Peyer's patch (tissue), 4 donors: ENCODE measurements at regions not wholly inside any gene's neighbourhood (a gene's known extent, or its start where the extent isn't known, plus 50 kb on each side); places are given as distances from the start of the nearest gene placed in this dataset.
A peak's percentile ranks its signal among the peaks of the same experiment; 100 is the strongest.

ENCODE experiments used
- DNase-seq, 3 donors: peaks; one replicate each; pipeline ENCODE4 v3.0.0-alpha.2; 2017 to 2019
- H3K27ac ChIP-seq, 4 donors: fragments of 200-600 bp; sonication (generic); one replicate each; pipeline ENCODE4 v1.5.1; 2016 to 2019
- H3K27me3 ChIP-seq, 2 donors: fragments of 200-600 bp; sonication (generic); one replicate each; pipeline ENCODE4 v1.5.1; 2019
- H3K36me3 ChIP-seq, 3 donors: fragments of 200-600 bp; sonication (generic); one replicate each; pipeline ENCODE4 v1.5.1; 2016 to 2019
- H3K4me1 ChIP-seq, 4 donors: fragments of 200-600 bp; sonication (generic); one replicate each; pipeline ENCODE4 v1.5.1; 2016 to 2019
- H3K4me3 ChIP-seq, 4 donors: fragments of 200-600 bp; sonication (generic); 1 replicate in 3 of 4; 2 replicates in 1 of 4; pipeline ENCODE4 v1.5.1; 2016 to 2019; ENCODE audit warnings: mild to moderate bottlenecking in 1 of 4
- H3K9me3 ChIP-seq, 4 donors: fragments of 200-600 bp; sonication (generic); one replicate each; pipeline ENCODE4 v1.5.1; 2016 to 2019; ENCODE audit warnings: mild to moderate bottlenecking in 1 of 4
- CTCF ChIP-seq, 6 experiments: fragments of 450-650 bp in 4 of 6; fragments of 200-600 bp in 2 of 6; sonication (generic) in 1 of 6; IDR thresholded peaks; one replicate each; pipeline ENCODE4 v1.5.1; 2017 to 2019; ENCODE audit warnings: antibody characterized with exemption in 6 of 6, mild to moderate bottlenecking in 3 of 6, moderate library complexity in 1 of 6
- POLR2A ChIP-seq, 2 donors: fragments of 450-650 bp; IDR thresholded peaks; one replicate each; pipeline ENCODE4 v1.5.1; 2017; ENCODE audit warnings: antibody characterized with exemption in 2 of 2, mild to moderate bottlenecking in 2 of 2, moderate library complexity in 2 of 2

GRCh38 chr15:88394553-88395145 lies 72.5 kb downstream of the MRPL46 start:
- no peak overlapping the region for H3K4me3 ChIP-seq
- no peak for TF ChIP-seq CTCF (IDR thresholded peaks at IDR 0.05)
- no peak for TF ChIP-seq POLR2A (IDR thresholded peaks at IDR 0.05)
- no peaks in the 10 kb centered on the region for H3K27me3 ChIP-seq
- H3K4me1 ChIP-seq, result no peaks in the 10 kb centered on the region
- DNase-seq, result no peak
- H3K27ac ChIP-seq, result peak overlapping the region in 1 of 4 donors; percentile 7
- H3K36me3 ChIP-seq, result no peaks in the 10 kb centered on the region
- no peaks in the 10 kb centered on the region for H3K9me3 ChIP-seq

GRCh38 chr15:88393719-88394519 lies 73.3 kb downstream of the MRPL46 start:
- TF ChIP-seq POLR2A (IDR thresholded peaks at IDR 0.05) (no peak), CTCF (IDR thresholded peaks at IDR 0.05) (no peak)
- Histone ChIP-seq H3K27me3 (no peaks in the 10 kb centered on the region), H3K27ac (no peak overlapping the region), H3K4me1 (no peaks in the 10 kb centered on the region), H3K36me3 (no peaks in the 10 kb centered on the region), H3K4me3 (no peak overlapping the region), H3K9me3 (no peaks in the 10 kb centered on the region)
- DNase-seq, result no peak

DNA sequence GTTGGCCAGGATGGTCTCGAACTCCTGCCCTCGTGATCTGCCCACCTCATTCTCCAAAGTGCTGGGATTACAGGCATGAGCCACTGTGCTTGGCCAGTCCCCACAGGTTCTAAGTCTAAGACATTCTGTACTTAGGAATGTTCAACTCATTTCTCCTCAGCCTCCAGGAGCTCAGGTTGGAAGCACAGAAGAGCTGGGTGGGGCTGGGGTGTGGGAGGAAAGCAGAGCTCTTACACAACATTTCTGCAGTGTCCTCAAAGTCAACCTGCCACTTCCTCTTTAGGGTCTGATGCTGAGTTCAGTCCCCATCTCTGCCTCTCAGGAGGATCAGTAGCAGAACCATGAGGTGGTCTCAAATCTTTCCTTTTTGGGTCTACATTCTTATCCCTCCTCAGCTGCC lies 75.5 kb downstream of the MRPL46 start:
- no peak for TF ChIP-seq POLR2A (IDR thresholded peaks at IDR 0.05)
- no peak for TF ChIP-seq CTCF (IDR thresholded peaks at IDR 0.05)
- no peak for DNase-seq
- no peaks in the 10 kb centered on the region for H3K4me1 ChIP-seq
- no peak overlapping the region for H3K4me3 ChIP-seq
- no peaks in the 10 kb centered on the region for H3K27me3 ChIP-seq
- no peaks in the 10 kb centered on the region for H3K36me3 ChIP-seq
- no peak overlapping the region for H3K27ac ChIP-seq
- H3K9me3 ChIP-seq, result no peaks in the 10 kb centered on the region

- H3K27ac ChIP-seq, result no peak overlapping the region
- no peak for DNase-seq
- no peaks in the 10 kb centered on the region for H3K36me3 ChIP-seq
- no peaks in the 10 kb centered on the region for H3K4me1 ChIP-seq
- TF ChIP-seq CTCF (IDR thresholded peaks at IDR 0.05) (no peak), POLR2A (IDR thresholded peaks at IDR 0.05) (no peak)
- no peaks in the 10 kb centered on the region for H3K9me3 ChIP-seq
- H3K4me3 ChIP-seq, result no peak overlapping the region
- no peaks in the 10 kb centered on the region for H3K27me3 ChIP-seq
These were observed 76.2 kb downstream of the MRPL46 start for GRCh38 chr15:88391006-88391405.

DNA sequence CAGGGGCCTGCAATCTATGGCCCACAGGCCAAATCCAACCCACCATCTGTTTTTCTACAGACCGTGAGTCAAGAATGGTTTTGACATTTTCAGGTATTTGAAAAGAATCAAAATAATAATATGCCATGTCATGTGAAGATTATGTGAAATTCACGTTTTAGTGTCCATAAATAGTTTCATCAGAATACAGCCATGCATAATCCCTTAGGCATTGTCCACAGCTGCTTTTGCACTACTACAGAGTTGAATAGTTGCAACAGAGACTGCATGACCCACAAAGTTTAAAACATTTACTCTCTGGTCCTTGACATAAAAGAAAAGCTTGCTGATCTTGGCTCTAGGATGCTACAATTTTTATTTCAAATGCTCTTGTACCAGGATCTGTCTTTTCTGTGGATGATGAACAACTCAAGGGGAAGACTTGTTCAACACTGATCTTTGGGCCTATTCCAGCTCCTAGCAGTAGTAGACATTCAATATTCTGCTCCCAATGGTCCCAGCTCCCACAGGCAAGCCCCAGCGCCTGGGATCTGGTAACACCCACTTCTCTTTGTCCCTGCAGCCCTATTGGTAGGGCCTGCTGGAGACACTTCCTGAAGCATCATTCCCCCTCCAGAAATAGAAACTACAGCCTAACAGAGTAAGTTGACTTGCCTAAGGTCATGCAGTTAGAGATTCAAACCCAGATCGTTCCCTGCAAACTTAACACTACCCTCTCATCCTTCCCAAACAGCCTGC lies 76.9 kb downstream of the MRPL46 start:
- Histone ChIP-seq H3K9me3 (no peaks in the 10 kb centered on the region), H3K27me3 (no peaks in the 10 kb centered on the region), H3K4me3 (no peak overlapping the region), H3K4me1 (no peaks in the 10 kb centered on the region), H3K27ac (no peak overlapping the region), H3K36me3 (no peaks in the 10 kb centered on the region)
- TF ChIP-seq POLR2A (IDR thresholded peaks at IDR 0.05) (no peak), CTCF (IDR thresholded peaks at IDR 0.05) (no peak)
- no peak for DNase-seq
